Ectodermal cell (in vitro differentiated cells): ENCODE measurements at regions not wholly inside any gene's neighbourhood (a gene's known extent, or its start where the extent isn't known, plus 50 kb on each side); places are given as distances from the start of the nearest gene placed in this dataset.
"Not testable (repeated sequence)": the region's sequence is repeated elsewhere in the genome, so short reads cannot be mapped to it uniquely, and the experiment has no call there.

Experiments
- H3K27ac ChIP-seq: 2 replicates; pipeline ENCODE4 v1.7.0; 2013; ENCODE audit warnings: mild to moderate bottlenecking, low read depth, low read length; ENCODE audit not compliant: insufficient read depth, poor library complexity, severe bottlenecking
- H3K27me3 ChIP-seq: 2 replicates; pipeline ENCODE4 v1.7.0; 2013; ENCODE audit warnings: mild to moderate bottlenecking, low read length; ENCODE audit not compliant: insufficient read depth, control insufficient read depth, poor library complexity, severe bottlenecking
- H3K36me3 ChIP-seq: one replicate; pipeline ENCODE4 v1.7.0; 2013; ENCODE audit warnings: low read length; ENCODE audit not compliant: control insufficient read depth, insufficient read depth
- H3K4me1 ChIP-seq: one replicate; pipeline ENCODE4 v1.7.0; 2013; ENCODE audit warnings: low read length; ENCODE audit not compliant: control insufficient read depth, insufficient read depth
- H3K4me3 ChIP-seq: 2 replicates; pipeline ENCODE4 v1.7.0; 2013; ENCODE audit warnings: low read depth, low read length, control low read depth; ENCODE audit not compliant: insufficient read depth
- H3K9me3 ChIP-seq: 2 replicates; pipeline ENCODE4 v1.7.0; 2013; ENCODE audit warnings: mild to moderate bottlenecking, low read length, moderate library complexity; ENCODE audit not compliant: control insufficient read depth
- WGBS, 2 experiments: methylation state at CpG; one replicate each; pipeline ENCODE4 v1.1.7; 2013; ENCODE audit warnings: missing lambda C conversion rate in 2 of 2; 5-methylcytosine and 5-hydroxymethylcytosine counted together

GRCh38 chr14:86153480-86153879, 623.5 kb downstream of the FLRT2 start:
- Histone ChIP-seq H3K4me3 (no peak overlapping the region), H3K36me3 (no peaks in the 10 kb centered on the region), H3K9me3 (no peaks in the 10 kb centered on the region), H3K4me1 (no peaks in the 10 kb centered on the region), H3K27me3 (no peaks in the 10 kb centered on the region), H3K27ac (no peak overlapping the region)

DNA sequence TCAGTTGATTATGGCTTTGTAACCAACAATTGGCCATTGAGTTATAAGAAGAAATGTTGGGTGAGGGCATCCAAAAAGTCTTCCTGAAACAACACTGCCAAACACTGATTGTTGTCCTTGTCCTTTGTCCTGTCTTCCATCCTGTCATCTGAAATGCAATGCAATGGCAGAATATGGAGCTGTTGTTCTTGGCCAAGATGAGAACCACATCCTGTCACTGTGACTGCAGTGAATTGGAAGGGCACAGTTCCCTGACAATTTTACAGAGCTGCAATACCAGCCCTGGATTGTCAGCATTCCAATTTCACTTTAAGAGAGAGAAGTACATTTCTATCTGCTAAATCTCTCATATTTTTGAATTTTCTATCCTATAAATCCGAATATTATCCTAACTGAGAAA, 613.3 kb downstream of the FLRT2 start:
- Histone ChIP-seq H3K27ac (no peak overlapping the region), H3K4me1 (no peaks in the 10 kb centered on the region), H3K9me3 (no peaks in the 10 kb centered on the region), H3K4me3 (no peak overlapping the region), H3K36me3 (no peaks in the 10 kb centered on the region), H3K27me3 (no peaks in the 10 kb centered on the region)
- no CpG with 5 or more reads among the region's 1 CpG for WGBS, 2 experiments

GRCh38 chr14:86141966-86142365, 612.0 kb downstream of the FLRT2 start:
- H3K4me1 ChIP-seq, result no peaks in the 10 kb centered on the region
- 88 to 100% methylated on average over 2 of the region's 2 CpGs for WGBS, 2 experiments

DNA sequence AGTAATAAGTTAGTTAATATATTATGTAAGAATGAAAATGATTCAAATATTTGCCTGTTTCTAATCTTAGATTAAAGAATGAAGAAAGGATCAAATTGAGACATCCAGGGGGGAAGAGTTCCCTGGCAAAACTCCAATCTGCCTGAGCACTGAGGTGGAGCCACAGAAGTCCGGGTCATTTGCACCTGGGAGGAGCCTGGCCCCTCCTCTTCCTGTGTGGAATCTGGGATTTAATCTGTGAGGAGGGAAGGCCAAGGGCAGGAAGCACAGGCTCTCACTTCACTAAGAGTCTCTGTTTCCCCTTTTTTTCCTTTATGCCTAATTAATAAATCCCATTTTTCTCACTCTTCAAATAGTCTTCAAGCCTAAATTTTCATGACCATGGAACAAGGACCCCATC, 599.5 kb downstream of the FLRT2 start:
- no peaks in the 10 kb centered on the region for H3K27me3 ChIP-seq
- no peaks in the 10 kb centered on the region for H3K4me1 ChIP-seq
- no peak overlapping the region for H3K27ac ChIP-seq
- 90 to 92% methylated on average over 1 of the region's 1 CpG for WGBS, 2 experiments
- H3K36me3 ChIP-seq, result no peaks in the 10 kb centered on the region
- no peak overlapping the region for H3K4me3 ChIP-seq
- no peaks in the 10 kb centered on the region for H3K9me3 ChIP-seq

More at GRCh38 chr14:86141966-86142365, 612.0 kb downstream of the FLRT2 start:
- no peak overlapping the region for H3K4me3 ChIP-seq
- H3K9me3 ChIP-seq, result no peaks in the 10 kb centered on the region
- H3K27ac ChIP-seq, result no peak overlapping the region
- no peaks in the 10 kb centered on the region for H3K27me3 ChIP-seq
- H3K36me3 ChIP-seq, result no peaks in the 10 kb centered on the region

DNA sequence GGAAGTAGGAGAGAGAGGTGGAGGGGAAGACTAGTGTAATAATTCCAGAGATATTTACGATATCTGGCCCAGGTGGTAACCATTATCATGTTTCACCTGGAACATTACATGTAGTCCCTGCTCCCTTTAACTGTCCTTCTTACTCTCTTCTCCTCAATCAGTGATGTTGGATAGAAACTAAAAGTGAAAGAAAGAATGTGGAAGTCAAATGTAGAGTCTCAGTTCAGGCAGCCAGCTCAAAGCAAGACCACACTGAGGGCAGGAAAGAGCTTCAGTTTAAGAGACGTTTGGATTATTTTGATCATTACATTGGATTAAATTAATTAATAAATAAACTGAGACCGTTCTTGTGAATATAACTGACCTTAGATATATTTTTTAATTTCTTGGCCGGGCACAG, 594.4 kb downstream of the FLRT2 start:
- Histone ChIP-seq H3K4me1 (no peaks in the 10 kb centered on the region), H3K27me3 (no peaks in the 10 kb centered on the region), H3K36me3 (no peaks in the 10 kb centered on the region), H3K9me3 (no peaks in the 10 kb centered on the region), H3K4me3 (no peak overlapping the region), H3K27ac (no peak overlapping the region)
- WGBS, 2 experiments, result 88 to 93% methylated on average over 3 to 4 of the region's 4 CpGs

DNA sequence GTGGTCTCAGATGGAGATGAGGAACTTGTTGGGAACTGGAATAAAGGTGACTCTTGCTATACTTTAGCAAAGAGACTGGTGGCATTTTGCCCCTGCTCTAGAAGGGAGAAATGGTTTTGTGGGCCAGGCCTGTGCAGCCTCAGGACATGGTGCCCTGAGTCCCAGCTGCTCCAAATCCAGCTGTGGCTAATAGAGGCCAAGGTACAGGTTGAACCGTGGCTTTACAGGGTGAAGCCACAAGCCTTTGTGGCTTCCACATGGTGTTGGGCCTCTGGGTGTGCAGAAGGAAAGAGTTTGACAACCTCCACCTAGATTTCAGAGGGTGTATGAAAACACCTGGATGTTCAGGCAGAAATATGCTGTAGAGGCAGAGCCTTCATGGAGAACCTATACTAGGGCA, 586.0 kb downstream of the FLRT2 start:
- H3K27me3 ChIP-seq, result no peaks in the 10 kb centered on the region
- no peak overlapping the region for H3K27ac ChIP-seq
- H3K9me3 ChIP-seq, result no peaks in the 10 kb centered on the region
- no peaks in the 10 kb centered on the region for H3K4me1 ChIP-seq
- no peak overlapping the region for H3K4me3 ChIP-seq
- 87 to 100% methylated on average over 1 of the region's 1 CpG for WGBS, 2 experiments
- H3K36me3 ChIP-seq, result no peaks in the 10 kb centered on the region

GRCh38 chr14:86110871-86111270, 580.9 kb downstream of the FLRT2 start:
- H3K27ac ChIP-seq, H3K4me3 ChIP-seq, H3K36me3 ChIP-seq, H3K4me1 ChIP-seq, H3K27me3 ChIP-seq, H3K9me3 ChIP-seq: not testable (repeated sequence)
- 83% methylated on average over 13 of the region's 13 CpGs for WGBS, 2 experiments

DNA sequence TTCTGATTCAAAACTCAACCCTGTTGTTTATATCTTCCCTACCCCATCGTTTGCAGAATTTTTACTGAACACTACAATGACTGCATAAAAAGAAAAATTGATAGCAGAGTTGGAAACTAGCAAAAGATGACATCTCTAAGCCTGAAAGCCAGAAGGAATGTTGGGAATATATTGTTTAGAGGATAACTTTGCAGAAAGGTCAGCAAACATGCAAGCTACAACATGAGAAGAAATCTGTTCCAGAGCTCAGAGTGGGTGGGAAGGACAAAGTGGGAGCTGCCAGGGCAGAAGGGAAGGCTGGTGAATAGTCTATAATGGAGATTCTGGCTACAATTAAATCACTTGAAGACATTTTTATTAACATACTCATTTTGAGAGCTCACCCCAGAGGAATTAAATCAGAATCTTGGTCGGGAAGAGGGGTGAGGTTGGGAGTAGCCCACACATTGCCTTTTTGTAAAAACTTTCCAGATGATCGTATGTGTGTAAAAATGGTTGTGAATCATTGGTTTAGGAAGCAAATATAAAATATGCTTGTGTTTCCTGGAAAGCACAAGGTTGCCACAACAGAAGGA, 574.8 kb downstream of the FLRT2 start:
- Histone ChIP-seq H3K27ac (no peak overlapping the region), H3K27me3 (no peaks in the 10 kb centered on the region), H3K36me3 (no peaks in the 10 kb centered on the region), H3K4me3 (no peak overlapping the region), H3K4me1 (no peaks in the 10 kb centered on the region), H3K9me3 (no peaks in the 10 kb centered on the region)
- WGBS, 2 experiments, result 94 to 100% methylated on average over 2 of the region's 3 CpGs

DNA sequence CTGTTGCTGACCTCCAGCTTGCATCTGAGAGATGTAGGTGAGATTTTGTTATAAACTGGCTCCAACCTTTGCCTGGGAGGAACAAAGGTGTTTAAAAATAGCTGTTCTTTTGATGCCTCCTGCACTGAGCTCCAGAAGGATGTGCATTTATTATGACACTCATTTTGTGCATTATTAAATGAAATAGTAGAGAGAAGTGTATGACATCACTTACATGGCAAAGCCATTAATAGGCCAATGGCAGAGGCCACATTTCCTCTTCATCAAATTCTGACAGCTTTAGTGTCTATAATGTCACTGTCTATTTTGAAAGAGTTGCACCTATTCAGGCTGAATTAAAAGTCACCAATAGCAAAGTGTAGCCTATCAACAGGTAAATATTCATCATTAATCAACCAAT, 564.6 kb downstream of the FLRT2 start:
- no peak overlapping the region for H3K4me3 ChIP-seq
- no peaks in the 10 kb centered on the region for H3K36me3 ChIP-seq
- H3K27ac ChIP-seq, result no peak overlapping the region
- no peaks in the 10 kb centered on the region for H3K27me3 ChIP-seq
- H3K4me1 ChIP-seq, result no peaks in the 10 kb centered on the region
- H3K9me3 ChIP-seq, result no peaks in the 10 kb centered on the region

- WGBS, 2 experiments, result 83 to 86% methylated on average over 1 of the region's 1 CpG
- Histone ChIP-seq H3K4me3 (no peak overlapping the region), H3K27me3 (no peaks in the 10 kb centered on the region), H3K36me3 (no peaks in the 10 kb centered on the region), H3K27ac (no peak overlapping the region), H3K9me3 (no peaks in the 10 kb centered on the region), H3K4me1 (no peaks in the 10 kb centered on the region)
Observed at GRCh38 chr14:86091811-86092210, 561.9 kb downstream of the FLRT2 start.

GRCh38 chr14:86088156-86088555, 558.2 kb downstream of the FLRT2 start:
- no peak overlapping the region for H3K27ac ChIP-seq
- no peaks in the 10 kb centered on the region for H3K36me3 ChIP-seq
- no peaks in the 10 kb centered on the region for H3K4me1 ChIP-seq
- WGBS, 2 experiments, result 89 to 90% methylated on average over 1 of the region's 1 CpG
- no peak overlapping the region for H3K4me3 ChIP-seq
- H3K27me3 ChIP-seq, result no peaks in the 10 kb centered on the region
- H3K9me3 ChIP-seq, result no peaks in the 10 kb centered on the region
